Neural progenitor cell (in vitro differentiated cells): ENCODE measurements at regions not wholly inside any gene's neighbourhood (a gene's known extent, or its start where the extent isn't known, plus 50 kb on each side); places are given as distances from the start of the nearest gene placed in this dataset.

ENCODE experiments used
- DNase-seq: peaks from one replicate; pipeline ENCODE4 v3.0.0-alpha.2; 2016; ENCODE audit warnings: low spot score
- H2AFZ ChIP-seq: fragments of 200-600 bp; sonication (generic); replicated peaks from 2 replicates; pipeline ENCODE4 v1.6.1; 2016; ENCODE audit warnings: antibody characterized with exemption
- H3F3A ChIP-seq: fragments of 200-600 bp; sonication (generic); 2 replicates; pipeline ENCODE4 v1.6.1; 2016; ENCODE audit warnings: antibody characterized with exemption, low read depth
- H3K27ac ChIP-seq: fragments of 200-600 bp; sonication (generic); 2 replicates; pipeline ENCODE4 v1.5.1; 2016; ENCODE audit warnings: mild to moderate bottlenecking
- H3K27me3 ChIP-seq: fragments of 200-600 bp; sonication (generic); 2 replicates; pipeline ENCODE4 v1.6.1; 2016; ENCODE audit warnings: mild to moderate bottlenecking, moderate library complexity
- H3K36me3 ChIP-seq: fragments of 200-600 bp; sonication (generic); 2 replicates; pipeline ENCODE4 v1.5.1; 2016
- H3K4me1 ChIP-seq: fragments of 200-600 bp; sonication (generic); 2 replicates; pipeline ENCODE4 v1.6.1; 2016; ENCODE audit warnings: mixed run types
- H3K4me2 ChIP-seq: fragments of 200-600 bp; sonication (generic); 2 replicates; pipeline ENCODE4 v1.6.1; 2016
- H3K4me3 ChIP-seq: fragments of 200-600 bp; sonication (generic); 2 replicates; pipeline ENCODE4 v1.5.1; 2016
- H3K79me2 ChIP-seq: fragments of 200-600 bp; sonication (generic); 2 replicates; pipeline ENCODE4 v1.6.1; 2016; ENCODE audit warnings: low read depth
- H3K9ac ChIP-seq: fragments of 200-600 bp; sonication (generic); 2 replicates; pipeline ENCODE4 v1.6.1; 2016
- H3K9me3 ChIP-seq: fragments of 200-600 bp; sonication (generic); 2 replicates; pipeline ENCODE4 v1.5.1; 2016; ENCODE audit warnings: low read depth
- H4K20me1 ChIP-seq: fragments of 200-600 bp; sonication (generic); 2 replicates; pipeline ENCODE4 v1.6.1; 2016; ENCODE audit warnings: low read depth
- H3K27ac Mint-ChIP-seq: 3 replicates; pipeline ENCODE4 v1.8.0; 2021; ENCODE audit warnings: mixed read lengths
- H3K27me3 Mint-ChIP-seq: 2 replicates; pipeline ENCODE4 v1.8.0; 2022; ENCODE audit warnings: low read depth, mild to moderate bottlenecking, inconsistent platforms, moderate library complexity, mixed read lengths; ENCODE audit not compliant: insufficient read depth
- H3K36me3 Mint-ChIP-seq: 3 replicates; pipeline ENCODE4 v1.8.0; 2021; ENCODE audit warnings: mixed read lengths
- H3K4me1 Mint-ChIP-seq: 3 replicates; pipeline ENCODE4 v1.8.0; 2021; ENCODE audit warnings: mixed read lengths
- H3K4me3 Mint-ChIP-seq: 3 replicates; pipeline ENCODE4 v1.8.0; 2021; ENCODE audit warnings: mild to moderate bottlenecking, moderate library complexity, mixed read lengths
- H3K9me3 Mint-ChIP-seq: 3 replicates; pipeline ENCODE4 v1.8.0; 2020; ENCODE audit warnings: mixed read lengths
- EZH2 ChIP-seq: fragments of 200-600 bp; sonication (generic); IDR thresholded peaks from 2 replicates; pipeline ENCODE4 v1.6.1; 2017; ENCODE audit warnings: antibody characterized with exemption, mild to moderate bottlenecking, moderate library complexity
- EZH2phosphoT487 ChIP-seq: fragments of 200-600 bp; sonication (generic); IDR thresholded peaks from 2 replicates; pipeline ENCODE4 v1.6.1; 2017; ENCODE audit warnings: antibody characterized with exemption
- TF ChIP-seq, protein P1 (sequence below): fragments of 200-600 bp; sonication (generic); IDR thresholded peaks from 2 replicates; pipeline ENCODE4 v1.5.1; 2017; ENCODE audit warnings: antibody characterized with exemption, mild to moderate bottlenecking

DNA sequence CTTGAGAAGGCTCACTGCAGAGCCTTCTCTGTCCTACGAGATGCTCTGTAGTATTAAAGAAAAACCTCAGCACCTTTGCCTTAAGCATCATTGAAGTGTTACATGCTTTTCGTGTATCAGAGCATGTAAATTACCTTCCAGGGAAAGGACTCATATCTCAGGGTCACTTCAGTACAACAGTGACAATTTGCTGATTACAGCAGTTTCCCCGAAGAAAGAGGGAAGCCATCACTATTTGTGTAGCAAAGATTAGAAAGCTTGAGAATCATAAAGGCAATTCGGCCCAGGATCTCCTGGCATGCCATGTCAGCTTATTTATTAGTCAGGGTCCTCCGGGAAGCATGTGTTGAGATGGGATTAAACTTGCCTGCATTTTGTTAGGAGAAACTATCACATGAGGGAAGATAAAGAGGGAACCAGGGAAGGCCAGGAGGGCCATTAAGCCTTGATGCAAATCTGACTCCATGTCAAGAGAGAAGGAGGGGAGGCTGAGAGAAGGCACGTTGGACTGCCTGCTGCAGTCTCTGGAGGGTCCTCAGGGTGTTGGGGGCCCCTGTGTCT is 55.2 kb upstream of the KCNJ6 start:
- Mint-ChIP-seq H3K9me3 (no peaks in the 10 kb centered on the region), H3K27me3 (peaks cover 6% of the 10 kb centered on the region), H3K27ac (no peak overlapping the region), H3K4me1 (peaks cover 3% of the 10 kb centered on the region), H3K4me3 (no peak overlapping the region), H3K36me3 (no peaks in the 10 kb centered on the region)
- H3K79me2 ChIP-seq: no peaks in the 10 kb centered on the region
- no peak overlapping the region for H3K4me2 ChIP-seq
- no peaks in the 10 kb centered on the region for H3F3A ChIP-seq
- H3K9ac ChIP-seq: no peak overlapping the region
- no peak overlapping the region for H3K4me3 ChIP-seq
- H3K27me3 ChIP-seq: no peaks in the 10 kb centered on the region
- H3K4me1 ChIP-seq: no peaks in the 10 kb centered on the region
- DNase-seq: no peak
- no peak overlapping the region for H2AFZ ChIP-seq
- TF ChIP-seq, protein P1, sequence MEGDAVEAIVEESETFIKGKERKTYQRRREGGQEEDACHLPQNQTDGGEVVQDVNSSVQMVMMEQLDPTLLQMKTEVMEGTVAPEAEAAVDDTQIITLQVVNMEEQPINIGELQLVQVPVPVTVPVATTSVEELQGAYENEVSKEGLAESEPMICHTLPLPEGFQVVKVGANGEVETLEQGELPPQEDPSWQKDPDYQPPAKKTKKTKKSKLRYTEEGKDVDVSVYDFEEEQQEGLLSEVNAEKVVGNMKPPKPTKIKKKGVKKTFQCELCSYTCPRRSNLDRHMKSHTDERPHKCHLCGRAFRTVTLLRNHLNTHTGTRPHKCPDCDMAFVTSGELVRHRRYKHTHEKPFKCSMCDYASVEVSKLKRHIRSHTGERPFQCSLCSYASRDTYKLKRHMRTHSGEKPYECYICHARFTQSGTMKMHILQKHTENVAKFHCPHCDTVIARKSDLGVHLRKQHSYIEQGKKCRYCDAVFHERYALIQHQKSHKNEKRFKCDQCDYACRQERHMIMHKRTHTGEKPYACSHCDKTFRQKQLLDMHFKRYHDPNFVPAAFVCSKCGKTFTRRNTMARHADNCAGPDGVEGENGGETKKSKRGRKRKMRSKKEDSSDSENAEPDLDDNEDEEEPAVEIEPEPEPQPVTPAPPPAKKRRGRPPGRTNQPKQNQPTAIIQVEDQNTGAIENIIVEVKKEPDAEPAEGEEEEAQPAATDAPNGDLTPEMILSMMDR: no peak
- TF ChIP-seq EZH2phosphoT487 (no peak), EZH2 (no peak)
- H4K20me1 ChIP-seq: no peaks in the 10 kb centered on the region
- no peaks in the 10 kb centered on the region for H3K9me3 ChIP-seq
- H3K27ac ChIP-seq: no peak overlapping the region
- no peaks in the 10 kb centered on the region for H3K36me3 ChIP-seq

DNA sequence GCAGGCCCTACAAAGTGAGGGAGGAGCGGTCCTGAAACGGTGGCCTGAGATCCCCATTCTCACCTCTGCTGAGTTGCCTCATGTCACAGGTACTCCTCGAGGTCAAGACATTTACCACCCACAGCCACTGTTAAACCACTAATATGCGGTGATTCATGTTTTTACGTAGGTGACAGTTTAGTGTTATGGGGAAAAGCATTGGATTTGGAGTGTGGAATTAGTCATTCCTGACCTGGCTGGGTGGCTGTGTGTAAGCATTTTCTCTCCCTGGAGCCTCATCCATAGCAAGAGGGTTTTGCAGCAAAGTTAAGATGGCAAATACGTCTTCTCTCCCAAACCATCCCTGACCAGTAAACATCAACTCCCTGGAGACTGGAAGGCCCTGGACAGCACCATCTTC is 57.8 kb upstream of the KCNJ6 start:
- Mint-ChIP-seq H3K4me3 (no peak overlapping the region), H3K27me3 (peaks cover 6% of the 10 kb centered on the region), H3K9me3 (no peaks in the 10 kb centered on the region), H3K27ac (no peak overlapping the region), H3K4me1 (no peaks in the 10 kb centered on the region), H3K36me3 (no peaks in the 10 kb centered on the region)
- no peaks in the 10 kb centered on the region for H3K9me3 ChIP-seq
- DNase-seq: no peak
- no peaks in the 10 kb centered on the region for H3K36me3 ChIP-seq
- H4K20me1 ChIP-seq: no peaks in the 10 kb centered on the region
- no peak overlapping the region for H3K27ac ChIP-seq
- no peaks in the 10 kb centered on the region for H3K79me2 ChIP-seq
- H3K4me1 ChIP-seq: no peaks in the 10 kb centered on the region
- no peaks in the 10 kb centered on the region for H3F3A ChIP-seq
- H2AFZ ChIP-seq: no peak overlapping the region
- no peaks in the 10 kb centered on the region for H3K27me3 ChIP-seq
- no peak overlapping the region for H3K9ac ChIP-seq
- no peak overlapping the region for H3K4me3 ChIP-seq
- H3K4me2 ChIP-seq: no peak overlapping the region
- TF ChIP-seq EZH2 (no peak), EZH2phosphoT487 (no peak)
- TF ChIP-seq, protein P1: no peak

DNA sequence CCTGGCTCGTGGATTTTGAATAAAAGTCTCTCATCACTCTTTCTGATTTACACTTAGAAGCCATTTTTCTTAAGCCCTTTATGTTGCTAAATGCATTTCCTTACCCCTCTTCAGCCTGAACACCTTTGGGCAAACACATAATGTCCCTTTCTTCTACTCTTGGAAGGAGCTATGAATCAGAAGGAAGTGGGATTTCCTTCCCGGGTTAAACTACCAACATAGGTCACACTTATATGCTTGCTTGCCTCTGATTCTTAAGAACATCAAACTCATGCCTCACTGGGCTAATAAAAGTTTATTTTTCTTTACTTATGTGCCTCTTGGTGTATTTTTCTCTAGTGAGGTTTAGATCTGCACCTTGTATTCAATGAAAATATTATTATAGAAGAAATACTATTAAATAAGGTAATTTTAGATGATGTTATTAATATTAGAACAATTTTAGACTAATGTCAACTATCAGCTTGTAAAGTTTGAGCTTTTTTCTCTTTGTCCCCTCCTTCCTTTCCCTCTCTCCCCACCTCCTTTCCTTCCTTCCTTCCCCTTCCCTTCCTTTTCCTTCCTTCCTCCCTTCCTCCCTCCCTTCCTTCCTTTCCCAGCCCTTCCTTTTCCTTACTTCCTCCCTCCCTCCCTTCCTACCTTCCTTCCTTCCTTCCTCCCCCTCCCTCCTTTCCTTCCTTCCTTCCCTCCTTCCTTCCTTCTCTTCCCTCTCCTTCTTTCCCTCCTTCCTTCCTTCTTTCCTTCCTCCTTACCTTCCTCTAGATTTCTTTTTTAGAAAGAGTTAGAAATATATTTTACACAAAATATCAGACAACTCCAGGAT is 66.5 kb upstream of the KCNJ6 start:
- Histone ChIP-seq H3K27ac (no peak overlapping the region), H2AFZ (no peak overlapping the region), H3K9ac (no peak overlapping the region), H4K20me1 (no peaks in the 10 kb centered on the region), H3K4me3 (no peak overlapping the region), H3K36me3 (no peaks in the 10 kb centered on the region), H3K4me1 (no peaks in the 10 kb centered on the region), H3K27me3 (no peaks in the 10 kb centered on the region), H3F3A (no peaks in the 10 kb centered on the region), H3K4me2 (no peak overlapping the region), H3K79me2 (no peaks in the 10 kb centered on the region), H3K9me3 (no peaks in the 10 kb centered on the region)
- Mint-ChIP-seq H3K4me1 (peaks cover 5% of the 10 kb centered on the region), H3K36me3 (no peaks in the 10 kb centered on the region), H3K27ac (no peak overlapping the region), H3K27me3 (peaks cover 3% of the 10 kb centered on the region), H3K9me3 (no peaks in the 10 kb centered on the region), H3K4me3 (no peak overlapping the region)
- DNase-seq: no peak
- TF ChIP-seq, protein P1: no peak
- TF ChIP-seq EZH2 (no peak), EZH2phosphoT487 (no peak)
